K562 (cell line): ENCODE measurements at regions not wholly inside any gene's neighbourhood (a gene's known extent, or its start where the extent isn't known, plus 50 kb on each side); places are given as distances from the start of the nearest gene placed in this dataset.

ENCODE experiments used
- AFF4 ChIP-seq: sonication (generic); formaldehyde crosslinking; IDR thresholded peaks from 2 replicates; pipeline ENCODE4 v1.8.0; 2023; ENCODE audit warnings: mild to moderate bottlenecking, missing genetic modification reagents
- CREB3 ChIP-seq: fragments of 450-650 bp; conservative IDR thresholded peaks from 2 replicates; pipeline ENCODE4 v1.6.1; 2016; ENCODE audit warnings: missing genetic modification characterization, low read depth, mild to moderate bottlenecking, missing compliant biosample characterization, moderate library complexity
- FOXJ2 ChIP-seq: fragments of 200-800 bp; sonication (Bioruptor generic); IDR thresholded peaks from 2 replicates; pipeline ENCODE4 v1.6.1; 2016; ENCODE audit warnings: missing genetic modification characterization, missing compliant biosample characterization
- KDM1A ChIP-seq, 2 experiments: fragments of 450-650 bp; IDR thresholded peaks; 2 replicates each; pipeline ENCODE4 v1.6.1; 2016; ENCODE audit warnings: mild to moderate bottlenecking in 2 of 2
- MGA ChIP-seq: fragments of 450-650 bp; IDR thresholded peaks from 2 replicates; pipeline ENCODE4 v1.6.1; 2016; ENCODE audit warnings: mild to moderate bottlenecking, moderate library complexity
- NCOR1 ChIP-seq: fragments of 450-650 bp; IDR thresholded peaks from 2 replicates; pipeline ENCODE4 v1.6.1; 2016; ENCODE audit warnings: mild to moderate bottlenecking, moderate library complexity
- NFIX ChIP-seq: fragments of 250-450 bp; sonication (Bioruptor Pico); IDR thresholded peaks from 2 replicates; pipeline ENCODE4 v1.4.0; 2020; ENCODE audit warnings: low read depth, mild to moderate bottlenecking, moderate library complexity
- RBFOX2 ChIP-seq: fragments of 200-400 bp; formaldehyde crosslinking; IDR thresholded peaks from 2 replicates; pipeline ENCODE4 v1.6.1; 2017; ENCODE audit warnings: low read depth, mild to moderate bottlenecking, low read length, moderate library complexity
- ZBTB7A ChIP-seq: IDR thresholded peaks from 2 replicates; pipeline ENCODE4 v1.6.1; 2011; ENCODE audit warnings: low read depth, mild to moderate bottlenecking, low read length, moderate library complexity, borderline replicate concordance; ENCODE audit not compliant: control insufficient read depth
- ZNF124 ChIP-seq: sonication (generic); formaldehyde crosslinking; IDR thresholded peaks from 2 replicates; pipeline ENCODE4 v1.8.1; 2022; ENCODE audit warnings: missing genetic modification reagents
- ZNF41 ChIP-seq: fragments of 250-450 bp; sonication (Bioruptor Pico); conservative IDR thresholded peaks from 2 replicates; pipeline ENCODE4 v1.4.0; 2020; ENCODE audit warnings: mild to moderate bottlenecking

GRCh38 chr1:9428601-9429341 is 110.5 kb upstream of the SLC25A33 start (continued):
- TF ChIP-seq MGA (peak; percentile 98), CREB3 (0 out of 2 replicates have a peak, but pooled peaks have one; percentile 38), RBFOX2 (peak; percentile 74), ZBTB7A (no peak), ZNF41 (CRISPR knock-in tag) (peak; percentile 20; the same call in 1 of the 2 replicates), NFIX (CRISPR knock-in tag) (no peak; the same call in 1 of the 2 replicates), AFF4 (CRISPR knock-in tag) (no peak), NCOR1 (no peak), ZNF124 (no peak), FOXJ2 (tag) (peak; percentile 78), KDM1A (IDR thresholded peaks at IDR 0.05) (no peak)
